GM19452 (cell line): ENCODE measurements at regions not wholly inside any gene's neighbourhood (a gene's known extent, or its start where the extent isn't known, plus 50 kb on each side); places are given as distances from the start of the nearest gene placed in this dataset.

Experiments
- ATAC-seq: cut with Tn5 transposase; IDR thresholded peaks from one replicate; pipeline ENCODE4 v1.9.1; 2021; ENCODE audit not compliant: unreplicated experiment

DNA sequence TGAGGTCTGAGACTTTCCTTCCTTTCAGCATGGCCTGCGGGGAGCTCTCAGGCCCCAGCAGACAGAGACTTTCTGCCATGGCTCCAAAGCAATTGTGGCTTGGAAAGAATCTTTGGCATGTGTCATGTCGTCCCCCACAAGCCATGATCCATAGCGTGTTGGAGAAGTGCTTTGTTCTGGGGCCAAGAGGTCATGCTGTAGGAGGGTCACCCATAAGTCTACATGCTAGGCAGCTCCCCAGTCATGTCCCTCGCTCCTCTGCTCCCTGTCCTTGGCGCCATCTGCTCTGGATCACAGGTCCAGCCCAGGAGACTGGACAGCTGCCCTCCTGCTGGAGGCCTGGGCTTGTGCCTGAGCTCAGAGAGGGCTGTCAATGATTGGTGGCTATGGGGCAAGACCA, 78.8 kb upstream of the LCLAT1 start:
- ATAC-seq: no peak

DNA sequence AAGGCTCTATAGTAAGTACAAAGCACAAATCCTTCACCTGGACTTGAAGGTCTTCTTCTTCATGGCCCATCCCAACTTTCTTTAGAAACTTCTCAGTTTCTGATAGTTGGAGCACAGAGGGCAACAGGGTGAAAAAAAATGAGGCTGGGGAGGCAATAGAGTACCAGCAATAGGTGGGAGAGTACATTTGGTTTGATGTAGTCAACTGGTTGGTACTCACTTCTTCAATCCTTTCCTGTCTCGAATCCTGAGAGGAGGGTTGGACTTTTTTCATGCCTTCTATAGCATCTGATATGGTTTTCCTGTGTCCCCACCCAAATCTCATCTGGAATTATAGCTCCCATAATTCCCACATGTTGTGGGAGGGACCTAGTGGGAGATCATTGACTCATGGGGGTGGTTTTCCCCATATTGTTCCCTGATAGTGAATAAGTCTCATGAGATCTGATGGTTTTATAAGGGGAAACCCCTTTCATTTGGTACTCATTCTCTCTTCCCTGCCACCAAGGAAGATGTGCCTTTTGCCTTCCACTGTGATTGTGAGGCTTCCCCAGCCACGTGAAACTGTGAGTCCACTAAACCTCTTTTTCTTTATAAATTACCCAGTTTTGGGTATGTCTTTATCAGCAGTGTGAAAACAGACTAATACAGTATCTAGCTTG, 75.9 kb upstream of the LCLAT1 start:
- ATAC-seq: no peak

GRCh38 chr2:30371772-30372373, 75.2 kb upstream of the LCLAT1 start:
- ATAC-seq: no peak

DNA sequence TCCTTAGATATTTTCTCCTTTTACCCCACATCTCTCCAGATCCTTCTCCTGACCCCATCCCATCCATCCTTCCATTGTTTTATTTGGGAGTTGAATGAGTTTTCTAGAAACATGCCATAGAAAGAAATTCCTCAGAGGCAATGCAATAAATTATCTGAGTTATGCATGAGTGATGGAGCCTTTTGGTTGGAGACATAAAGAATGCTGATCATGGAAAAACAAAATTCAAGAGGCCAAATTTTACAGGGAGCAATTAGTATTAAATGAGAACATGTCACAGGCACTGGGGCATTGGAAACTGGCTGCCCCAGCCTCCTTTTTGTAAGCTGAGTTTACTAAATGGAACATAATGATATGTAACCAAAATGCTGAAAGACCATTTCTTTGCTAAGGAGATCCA, 74.2 kb upstream of the LCLAT1 start:
- ATAC-seq: no peak

DNA sequence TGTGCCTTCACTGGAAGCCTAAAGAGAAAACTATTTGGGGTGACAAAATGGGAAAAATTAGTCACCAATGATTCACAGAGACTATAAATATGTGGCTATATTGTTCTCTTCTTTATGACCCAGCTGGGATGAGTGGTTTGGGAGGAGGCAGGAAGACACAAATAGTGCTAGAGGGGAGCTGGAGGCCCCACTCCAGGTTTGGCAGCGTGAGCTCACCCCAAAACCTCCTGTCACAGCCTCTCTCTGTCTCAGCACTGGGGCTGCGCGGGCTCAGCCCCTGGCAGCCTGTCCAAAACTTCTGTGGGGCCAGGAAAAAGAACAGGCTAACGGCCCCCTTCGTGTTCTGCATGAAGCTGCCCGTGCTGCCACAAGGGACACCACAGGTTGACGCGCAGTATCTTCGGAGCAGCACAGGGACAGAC, 73.2 kb upstream of the LCLAT1 start:
- no peak for ATAC-seq

DNA sequence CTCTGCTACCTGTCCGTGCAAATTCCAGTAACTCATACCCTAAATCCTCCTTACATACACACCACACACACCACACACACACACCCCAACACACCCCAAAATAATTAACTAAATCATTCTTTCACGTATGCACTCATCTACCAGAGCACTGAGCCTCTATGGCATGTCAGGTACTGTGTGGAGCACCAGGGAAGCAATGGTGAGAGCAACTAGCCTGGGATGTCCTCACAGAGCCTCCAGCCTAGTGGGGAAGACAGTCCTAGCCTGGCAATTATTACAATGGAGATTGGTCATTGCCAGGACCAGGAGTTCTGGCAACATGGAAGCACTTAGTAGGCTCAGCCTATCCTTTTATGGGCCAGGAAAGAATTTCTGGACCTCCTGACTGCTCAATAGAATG, 72.7 kb upstream of the LCLAT1 start:
- ATAC-seq: no peak

DNA sequence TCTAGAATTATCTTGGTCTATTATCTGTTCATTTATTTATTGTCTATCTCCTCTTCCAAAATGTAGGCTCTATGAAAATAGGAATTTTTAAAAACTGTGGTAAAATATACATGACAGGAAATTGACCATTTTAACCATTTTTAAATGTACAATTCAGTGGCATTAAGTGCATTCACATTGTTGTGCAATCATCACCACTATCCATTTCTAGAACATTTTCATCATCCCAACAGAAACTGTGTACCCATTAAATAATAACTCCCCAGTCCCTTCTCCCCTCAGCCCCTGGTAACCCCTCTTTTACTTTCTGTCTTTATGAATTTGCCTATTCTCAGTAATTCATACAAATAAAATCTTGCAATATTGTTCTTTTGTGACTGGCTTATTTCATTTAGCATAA, 71.1 kb upstream of the LCLAT1 start:
- ATAC-seq: no peak

DNA sequence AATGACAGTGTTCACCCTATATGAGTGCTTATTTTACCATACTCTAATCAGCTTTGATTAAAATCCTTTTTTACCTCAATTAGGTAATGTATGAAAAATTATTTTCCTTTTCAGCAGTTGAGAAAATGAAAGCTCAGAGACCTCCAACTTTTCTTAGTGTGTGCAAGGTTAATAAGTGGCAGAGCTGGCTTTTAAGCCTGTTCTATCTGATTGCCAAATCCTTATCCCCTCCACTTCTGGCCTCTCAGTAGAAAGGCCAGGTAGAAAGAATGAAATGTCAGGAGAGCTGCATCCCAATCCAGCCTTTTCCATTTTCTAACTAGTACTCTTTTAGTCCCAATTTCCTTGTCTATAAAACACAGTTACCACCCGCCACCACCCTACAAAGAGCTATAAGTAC, 67.6 kb upstream of the LCLAT1 start:
- ATAC-seq: no peak

GRCh38 chr2:30380824-30381223, 66.2 kb upstream of the LCLAT1 start:
- no peak for ATAC-seq

DNA sequence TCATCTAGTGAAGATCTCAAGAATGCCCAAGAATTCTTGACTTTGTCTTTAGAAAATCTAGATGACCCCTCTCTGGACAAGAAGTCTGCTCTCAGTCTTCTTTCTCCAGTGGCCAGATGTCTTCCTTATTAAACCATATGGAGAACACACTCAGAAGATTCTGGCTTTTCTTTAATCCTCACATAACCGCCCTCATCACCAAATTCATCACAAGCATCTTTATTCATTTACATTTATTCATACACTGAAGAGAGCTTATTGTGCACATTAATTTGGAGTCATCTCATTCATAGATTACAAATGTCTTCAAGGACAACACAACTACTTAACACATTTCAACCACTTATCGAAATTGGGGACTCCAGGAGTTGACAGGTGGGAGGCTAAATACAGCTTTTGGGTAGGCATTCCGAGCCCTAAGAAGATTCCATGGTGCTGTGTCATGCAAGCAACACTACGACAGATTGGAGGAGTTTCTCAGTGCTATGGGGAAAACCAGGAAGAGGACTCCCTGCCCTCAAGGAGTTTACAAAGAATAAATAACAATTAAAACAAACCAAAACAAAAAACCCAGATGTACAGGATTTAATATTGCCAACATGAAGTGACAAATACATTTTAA, 64.8 kb upstream of the LCLAT1 start:
- ATAC-seq: no peak

- no peak for ATAC-seq
These were observed 64.1 kb upstream of the LCLAT1 start for GRCh38 chr2:30382995-30383394.

DNA sequence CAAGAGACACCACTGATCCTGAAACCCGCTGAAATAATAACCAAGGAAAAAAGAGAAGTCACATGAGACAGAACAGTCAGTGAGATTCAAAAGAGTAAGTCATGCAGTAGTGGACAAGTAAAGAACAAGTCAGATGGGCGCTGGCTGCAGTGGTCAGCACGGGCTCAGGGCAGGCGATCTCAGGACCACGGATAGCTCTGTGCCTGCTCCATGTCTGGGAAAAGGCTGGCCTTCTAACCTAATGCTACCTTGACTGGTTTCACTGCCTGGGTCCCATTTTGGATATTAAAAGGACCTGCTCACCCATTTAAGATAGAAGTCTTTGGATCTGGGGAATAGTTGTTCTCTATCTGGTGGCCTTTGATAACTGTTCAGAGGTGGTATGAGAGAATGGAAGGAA, 61.7 kb upstream of the LCLAT1 start:
- no peak for ATAC-seq

- ATAC-seq: no peak
These were observed 54.9 kb upstream of the LCLAT1 start for GRCh38 chr2:30392097-30392496.

DNA sequence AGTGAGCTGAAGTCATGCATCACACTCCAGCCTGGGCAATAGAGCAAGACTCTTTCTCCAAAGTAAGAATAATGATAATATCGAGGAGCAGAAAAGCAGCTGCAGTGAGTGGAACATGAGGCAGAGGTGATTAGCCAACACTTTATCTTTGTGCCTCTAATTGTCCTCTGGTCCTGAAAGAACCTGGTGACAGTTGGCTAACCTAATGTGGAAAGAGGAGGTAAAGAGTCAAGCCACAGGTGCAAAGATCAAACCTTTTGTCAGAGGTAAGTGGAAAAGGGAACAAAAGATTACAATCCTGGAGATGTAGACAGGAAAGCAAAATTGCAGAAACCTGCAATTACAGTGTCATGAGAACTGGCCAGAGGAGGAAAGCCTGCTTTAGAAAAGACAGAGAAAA, 53.5 kb upstream of the LCLAT1 start:
- no peak for ATAC-seq

- no peak for ATAC-seq
These were observed 53.0 kb upstream of the LCLAT1 start for GRCh38 chr2:30394096-30394495.

DNA sequence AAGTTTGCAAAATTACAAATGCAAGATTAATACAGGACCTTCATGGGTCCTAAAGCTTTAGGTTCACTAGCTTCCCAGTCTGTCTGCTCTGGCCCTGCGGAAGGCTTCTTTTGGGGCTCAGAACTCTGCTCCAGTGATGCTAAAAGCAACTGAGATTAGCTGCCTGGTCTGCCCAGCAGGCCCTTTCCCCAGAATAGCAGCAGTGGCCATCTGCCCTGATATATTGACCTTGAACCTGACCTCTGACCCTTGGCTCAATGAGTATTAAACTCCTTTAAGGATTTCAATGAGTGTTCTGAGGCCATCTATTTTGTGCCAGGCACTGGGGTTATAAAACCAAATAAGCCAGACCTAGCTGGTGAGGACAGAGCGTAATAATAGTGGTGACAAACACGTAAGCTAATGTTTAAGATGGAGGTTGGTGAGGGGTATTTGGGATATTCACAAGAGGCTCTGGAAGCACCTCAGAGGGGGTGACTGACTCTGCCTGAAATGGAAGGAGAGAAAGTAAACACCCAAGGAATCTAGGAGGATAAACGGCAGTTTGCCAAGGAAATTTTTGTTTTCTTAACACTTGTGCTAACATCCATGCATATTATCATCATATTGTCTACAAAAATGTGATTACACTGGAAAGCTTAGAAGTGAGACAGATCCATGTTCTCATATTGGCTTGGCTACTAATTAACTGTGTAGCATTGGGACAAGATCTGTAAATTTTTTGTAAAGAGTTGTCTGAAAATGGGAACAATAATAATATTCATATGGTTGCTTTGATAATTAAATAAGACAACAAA, 50.4 kb upstream of the LCLAT1 start:
- ATAC-seq: no peak
